ENCODE measurements at regions not wholly inside any gene's neighbourhood (a gene's known extent, or its start where the extent isn't known, plus 50 kb on each side); places are given as distances from the start of the nearest gene placed in this dataset.

DNA sequence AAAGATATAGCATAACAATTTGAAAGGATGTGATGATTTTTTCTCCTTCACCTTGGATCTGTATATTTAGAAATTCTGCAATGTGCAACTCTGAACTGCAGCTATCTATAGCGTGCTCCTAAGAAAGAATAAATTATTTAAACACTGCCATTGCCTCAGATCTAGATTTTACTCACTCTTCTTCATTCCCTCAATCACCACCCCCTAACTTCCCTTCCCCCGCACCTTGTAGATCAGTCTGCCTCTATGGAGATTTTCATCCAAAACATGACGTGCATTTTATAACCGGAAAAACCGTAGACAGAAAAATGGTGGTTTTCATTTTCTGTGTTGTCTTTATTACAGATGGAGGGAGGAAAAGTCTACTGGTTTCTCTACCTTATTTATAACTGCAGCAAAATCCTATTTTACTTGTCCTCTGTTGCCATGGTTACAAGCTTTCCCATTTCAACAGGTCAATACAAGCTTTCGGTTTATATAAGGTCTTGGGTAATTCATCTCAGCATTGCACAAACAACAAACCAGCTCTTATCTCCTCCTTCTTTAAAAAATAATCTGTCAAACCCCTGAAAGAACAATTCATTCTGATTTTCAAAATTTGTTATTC is 480.0 kb downstream of the TAF11L14 start:
- Histone ChIP-seq H2BK20ac (ENCODE audit: low read depth, low read length) (no peak overlapping the region), H3K79me1 (ENCODE audit: low read depth in 1 of 2, low read length in 2 of 2) (no peaks in the 10 kb centered on the region), H4K91ac (ENCODE audit: insufficient read depth, low read depth, low read length) (no peak overlapping the region), H3K27ac (ENCODE audit: insufficient read depth, low read length) (no peak overlapping the region), H3K56ac (ENCODE audit: extremely low read depth, insufficient read depth, low read length) (no peak overlapping the region), H3K18ac (ENCODE audit: low read depth, low read length) (no peak overlapping the region), H3K4me2 (ENCODE audit: low read depth, low read length) (no peak overlapping the region), H3K4me3 (ENCODE audit: insufficient read depth, low read depth, low read length) (no peak overlapping the region), H2AK5ac (ENCODE audit: low read depth, low read length) (no peak overlapping the region), H3K23ac (ENCODE audit: low read depth, low read length) (no peak overlapping the region), H4K8ac (ENCODE audit: low read depth in 2 of 2, low read length in 2 of 2) (no peak overlapping the region), H4K5ac (ENCODE audit: low read depth, low read length) (no peak overlapping the region), H2BK15ac (ENCODE audit: low read depth, low read length) (no peak overlapping the region), H3K9me1 (ENCODE audit: insufficient read depth, low read length) (no peaks in the 10 kb centered on the region), H3K9ac (ENCODE audit: low read depth, low read length) (no peak overlapping the region), H2AFZ (replicated peaks; ENCODE audit: low read length, poor library complexity) (no peak overlapping the region), H3K14ac (replicated peaks; ENCODE audit: low read depth, low read length) (no peak overlapping the region), H2AK9ac (replicated peaks; ENCODE audit: low read depth, low read length, poor library complexity) (no peak overlapping the region), H3K9me3 (ENCODE audit: control insufficient read depth, insufficient read depth, low read length) (no peaks in the 10 kb centered on the region), H3K4me1 (ENCODE audit: control insufficient read depth, insufficient read depth, low read length) (no peaks in the 10 kb centered on the region), H4K20me1 (ENCODE audit: insufficient read depth, low read length) (no peaks in the 10 kb centered on the region), H3K27me3 (ENCODE audit: control insufficient read depth, insufficient read depth, low read length) (no peaks in the 10 kb centered on the region), H3K4ac (ENCODE audit: low read depth, low read length) (no peak overlapping the region), H2BK120ac (ENCODE audit: low read depth, low read length) (no peak overlapping the region), H2BK5ac (ENCODE audit: low read depth, low read length, poor library complexity, severe bottlenecking) (no peak overlapping the region), H3K36me3 (ENCODE audit: control insufficient read depth, insufficient read depth, low read length) (no peaks in the 10 kb centered on the region)
- ChIA-PET POLR2A (ENCODE audit: unreplicated experiment) (no interaction called here), CTCF (interaction anchor here (0.6 kb wide), 1 partner anchor 901 kb away, joined by 3 read pairs; no protein-coding TSS in a partner anchor)
- no TSS peak for BruUV-seq (replicated peaks)
- ATAC-seq (ENCODE audit: low read depth) = no peak
- intact Hi-C loops (cut with micrococcal nuclease) = loop anchor here (10.0 kb wide), 2 partner anchors 829 to 859 kb away; no protein-coding TSS in a partner anchor
- 100% methylated on average over 1 of the region's 6 CpGs; no CpG with 5 or more reads in 1 of the 2 experiments for WGBS, 2 experiments (ENCODE audit: extremely low coverage in 2 of 2, insufficient read length in 1 of 2)
- TF ChIP-seq POLR2A (IDR thresholded peaks at IDR 0.05; ENCODE audit: low read depth, low read length) (no peak), MXI1 (IDR thresholded peaks at IDR 0.05; ENCODE audit: borderline replicate concordance, low read depth, low read length) (no peak), CEBPB (IDR thresholded peaks at IDR 0.05; ENCODE audit: low read depth, low read length) (no peak), NFE2L2 (IDR thresholded peaks at IDR 0.05; ENCODE audit: low read depth, low read length) (no peak)
- in situ Hi-C loops (cut with MboI; ENCODE audit: low sequenced_read_pairs) = loop anchor here (10.0 kb wide), 1 partner anchor 899 kb away; the partner anchor contains the start of gene BASP1
- dilution Hi-C loops (cut with HindIII; ENCODE audit: low sequenced_read_pairs, unreplicated experiment) = no loop called here
- no peak for DNase-seq

All from IMR-90 (cell line).